ENCODE measurements at regions not wholly inside any gene's neighbourhood (a gene's known extent, or its start where the extent isn't known, plus 50 kb on each side); places are given as distances from the start of the nearest gene placed in this dataset.

DNA sequence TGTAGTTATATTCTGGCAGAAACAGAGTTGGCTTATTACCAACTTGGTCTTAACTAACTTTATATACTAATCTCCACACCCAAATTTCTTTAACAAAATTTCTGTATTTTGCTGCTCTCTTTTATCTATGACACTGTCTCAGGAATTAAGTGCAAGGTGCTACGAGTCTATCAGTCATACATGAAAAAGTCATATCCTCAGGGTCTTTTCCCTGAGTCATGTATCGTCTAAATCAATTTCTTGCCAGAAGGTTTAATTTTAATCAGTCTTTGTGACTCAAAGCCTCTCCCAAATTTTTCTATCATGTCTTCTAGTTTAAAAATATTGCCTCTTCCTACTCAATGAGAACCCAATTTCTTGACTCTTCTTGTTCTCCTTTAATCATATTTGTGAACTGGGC lies 1803.6 kb upstream of the PCDH7 start:
- Histone ChIP-seq H3K4me1 (ENCODE audit: insufficient read depth, low read length) (no peaks in the 10 kb centered on the region), H3K27ac (ENCODE audit: low read length) (no peak overlapping the region), H3K9me3 (ENCODE audit: insufficient read depth, low read depth, low read length) (no peaks in the 10 kb centered on the region), H3K4me3 (ENCODE audit: low read length) (no peak overlapping the region), H3K9ac (ENCODE audit: low read depth, low read length) (no peak overlapping the region), H3K36me3 (ENCODE audit: insufficient read depth, low read depth, low read length) (no peaks in the 10 kb centered on the region), H3K27me3 (ENCODE audit: insufficient read depth, low read length) (no peaks in the 10 kb centered on the region)

DNA sequence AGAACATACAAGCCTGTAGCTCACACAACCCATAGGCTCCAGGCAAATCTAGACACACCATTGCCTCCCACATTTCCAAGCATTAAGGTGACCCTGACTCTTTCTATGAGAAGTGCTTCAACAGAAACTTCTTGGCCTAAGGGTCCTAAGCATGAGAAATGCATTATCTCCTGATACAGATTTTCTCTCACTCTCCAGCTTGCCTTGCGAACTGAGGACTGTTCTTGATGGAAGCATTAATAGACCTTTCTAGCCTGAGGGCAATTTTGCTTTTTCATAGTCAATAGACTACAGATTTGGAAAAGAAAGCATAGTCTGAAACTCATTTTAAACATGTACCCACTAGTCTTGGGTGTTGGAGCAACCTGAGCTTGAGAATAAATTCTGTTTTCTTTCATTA lies 1801.3 kb upstream of the PCDH7 start:
- no peak overlapping the region for H3K9ac ChIP-seq (ENCODE audit: low read depth, low read length)
- no peak overlapping the region for H3K4me3 ChIP-seq (ENCODE audit: low read length)
- no peaks in the 10 kb centered on the region for H3K27me3 ChIP-seq (ENCODE audit: insufficient read depth, low read length)
- H3K9me3 ChIP-seq (ENCODE audit: insufficient read depth, low read depth, low read length) = no peaks in the 10 kb centered on the region
- H3K27ac ChIP-seq (ENCODE audit: low read length) = no peak overlapping the region
- H3K4me1 ChIP-seq (ENCODE audit: insufficient read depth, low read length) = no peaks in the 10 kb centered on the region
- no peaks in the 10 kb centered on the region for H3K36me3 ChIP-seq (ENCODE audit: insufficient read depth, low read depth, low read length)

- no peaks in the 10 kb centered on the region for H3K9me3 ChIP-seq (ENCODE audit: insufficient read depth, low read depth, low read length)
- H3K27me3 ChIP-seq (ENCODE audit: insufficient read depth, low read length) = no peaks in the 10 kb centered on the region
- H3K9ac ChIP-seq (ENCODE audit: low read depth, low read length) = no peak overlapping the region
- no peaks in the 10 kb centered on the region for H3K4me1 ChIP-seq (ENCODE audit: insufficient read depth, low read length)
- H3K36me3 ChIP-seq (ENCODE audit: insufficient read depth, low read depth, low read length) = no peaks in the 10 kb centered on the region
- H3K27ac ChIP-seq (ENCODE audit: low read length) = no peak overlapping the region
- no peak overlapping the region for H3K4me3 ChIP-seq (ENCODE audit: low read length)
Observed at GRCh38 chr4:28921886-28922285, 1798.3 kb upstream of the PCDH7 start.

DNA sequence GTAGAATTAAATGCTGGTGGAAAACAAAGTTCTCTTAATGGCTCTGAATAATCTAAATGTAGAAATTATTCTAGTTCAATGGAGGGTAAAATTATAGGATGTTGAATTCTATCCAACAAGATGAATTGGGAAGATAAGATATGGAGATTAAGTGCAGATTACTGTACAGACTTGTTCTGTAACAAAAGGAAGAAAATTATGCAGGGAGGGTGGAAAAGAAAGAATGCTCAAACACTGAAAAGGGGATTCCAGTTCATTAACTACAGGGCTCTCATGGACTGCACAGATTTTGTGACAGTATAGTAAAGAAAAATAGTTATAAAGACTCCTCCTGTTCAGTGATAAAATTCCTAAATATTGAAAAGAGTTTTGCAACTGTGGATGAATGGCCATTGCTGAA lies 1794.0 kb upstream of the PCDH7 start:
- Histone ChIP-seq H3K27ac (ENCODE audit: low read length) (no peak overlapping the region), H3K4me3 (ENCODE audit: low read length) (no peak overlapping the region), H3K4me1 (ENCODE audit: insufficient read depth, low read length) (no peaks in the 10 kb centered on the region), H3K9ac (ENCODE audit: low read depth, low read length) (no peak overlapping the region), H3K27me3 (ENCODE audit: insufficient read depth, low read length) (no peaks in the 10 kb centered on the region), H3K36me3 (ENCODE audit: insufficient read depth, low read depth, low read length) (no peaks in the 10 kb centered on the region), H3K9me3 (ENCODE audit: insufficient read depth, low read depth, low read length) (no peaks in the 10 kb centered on the region)

GRCh38 chr4:28942631-28943030 lies 1777.5 kb upstream of the PCDH7 start:
- Histone ChIP-seq H3K4me1 (ENCODE audit: insufficient read depth, low read length) (no peaks in the 10 kb centered on the region), H3K27ac (ENCODE audit: low read length) (no peak overlapping the region), H3K36me3 (ENCODE audit: insufficient read depth, low read depth, low read length) (no peaks in the 10 kb centered on the region), H3K9ac (ENCODE audit: low read depth, low read length) (no peak overlapping the region), H3K27me3 (ENCODE audit: insufficient read depth, low read length) (no peaks in the 10 kb centered on the region), H3K9me3 (ENCODE audit: insufficient read depth, low read depth, low read length) (no peaks in the 10 kb centered on the region), H3K4me3 (ENCODE audit: low read length) (no peak overlapping the region)

- no peaks in the 10 kb centered on the region for H3K4me1 ChIP-seq (ENCODE audit: insufficient read depth, low read length)
- no peaks in the 10 kb centered on the region for H3K9me3 ChIP-seq (ENCODE audit: insufficient read depth, low read depth, low read length)
- H3K27me3 ChIP-seq (ENCODE audit: insufficient read depth, low read length) = no peaks in the 10 kb centered on the region
- H3K4me3 ChIP-seq (ENCODE audit: low read length) = no peak overlapping the region
- no peak overlapping the region for H3K27ac ChIP-seq (ENCODE audit: low read length)
- H3K36me3 ChIP-seq (ENCODE audit: insufficient read depth, low read depth, low read length) = no peaks in the 10 kb centered on the region
- no peak overlapping the region for H3K9ac ChIP-seq (ENCODE audit: low read depth, low read length)
Observed at GRCh38 chr4:28947374-28947773, 1772.8 kb upstream of the PCDH7 start.

GRCh38 chr4:28948501-28948900 lies 1771.7 kb upstream of the PCDH7 start:
- Histone ChIP-seq H3K4me1 (ENCODE audit: insufficient read depth, low read length) (no peaks in the 10 kb centered on the region), H3K36me3 (ENCODE audit: insufficient read depth, low read depth, low read length) (no peaks in the 10 kb centered on the region), H3K27me3 (ENCODE audit: insufficient read depth, low read length) (no peaks in the 10 kb centered on the region), H3K9me3 (ENCODE audit: insufficient read depth, low read depth, low read length) (no peaks in the 10 kb centered on the region), H3K4me3 (ENCODE audit: low read length) (no peak overlapping the region), H3K27ac (ENCODE audit: low read length) (no peak overlapping the region), H3K9ac (ENCODE audit: low read depth, low read length) (no peak overlapping the region)

DNA sequence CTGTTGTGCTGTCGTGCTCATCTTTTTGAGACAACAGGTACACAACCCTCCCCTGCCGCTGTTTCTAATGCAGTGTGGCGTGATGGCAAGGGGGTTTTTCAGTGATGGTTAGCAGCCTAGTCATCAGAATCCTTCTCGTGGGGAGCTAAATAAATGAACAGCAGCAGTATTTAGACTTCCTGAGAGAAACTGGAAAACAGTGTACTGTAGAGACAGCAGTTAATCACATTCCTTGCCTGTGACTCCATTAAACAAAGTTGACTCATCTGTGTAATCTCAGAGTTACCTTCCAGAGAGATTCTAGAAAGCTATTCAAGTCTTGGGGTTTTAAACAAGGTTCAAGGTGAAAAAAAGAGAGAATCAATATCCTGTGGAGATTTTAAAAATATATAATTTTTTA lies 1753.2 kb upstream of the PCDH7 start:
- Histone ChIP-seq H3K4me3 (ENCODE audit: low read length) (no peak overlapping the region), H3K27me3 (ENCODE audit: insufficient read depth, low read length) (no peaks in the 10 kb centered on the region), H3K9ac (ENCODE audit: low read depth, low read length) (no peak overlapping the region), H3K9me3 (ENCODE audit: insufficient read depth, low read depth, low read length) (no peaks in the 10 kb centered on the region), H3K36me3 (ENCODE audit: insufficient read depth, low read depth, low read length) (no peaks in the 10 kb centered on the region), H3K4me1 (ENCODE audit: insufficient read depth, low read length) (no peaks in the 10 kb centered on the region), H3K27ac (ENCODE audit: low read length) (no peak overlapping the region)

DNA sequence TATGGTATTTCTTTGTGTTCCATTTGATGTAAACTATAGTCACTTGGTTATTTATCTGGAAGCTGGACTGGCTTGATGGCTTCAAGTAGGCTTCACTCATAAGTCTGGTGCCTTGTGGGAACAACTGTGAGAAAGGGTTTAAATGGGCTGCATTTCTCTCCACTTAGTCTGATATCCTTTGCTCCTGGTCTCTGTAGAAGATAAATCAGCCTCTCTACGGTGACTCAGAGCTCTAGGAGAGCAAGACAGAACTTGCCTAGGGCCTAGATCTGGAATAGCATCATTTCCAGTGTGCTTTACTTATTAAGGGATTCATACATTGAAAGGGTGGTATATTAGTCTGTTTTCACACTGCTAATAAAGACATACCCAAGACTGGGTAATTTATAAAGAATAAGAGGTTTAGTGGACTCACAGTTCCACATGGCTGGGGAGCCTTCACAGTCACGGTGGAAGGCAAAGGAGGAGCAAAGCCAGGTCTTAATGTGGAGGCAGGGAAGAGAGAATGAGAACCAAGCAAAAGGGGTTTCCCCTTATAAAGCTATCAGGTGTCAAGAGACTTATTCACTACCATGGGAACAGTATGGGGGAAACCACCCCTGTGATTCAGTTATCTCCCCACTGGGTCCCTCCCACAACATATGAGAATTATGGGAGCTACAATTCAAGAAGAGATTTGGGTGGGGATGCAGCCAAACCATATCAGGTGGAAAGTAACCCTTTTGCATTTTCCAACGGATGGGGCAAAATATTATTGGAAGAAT lies 1746.4 kb upstream of the PCDH7 start:
- H3K27me3 ChIP-seq (ENCODE audit: insufficient read depth, low read length) = no peaks in the 10 kb centered on the region
- no peak overlapping the region for H3K4me3 ChIP-seq (ENCODE audit: low read length)

GRCh38 chr4:28976369-28976768 lies 1743.8 kb upstream of the PCDH7 start:
- Histone ChIP-seq H3K27me3 (ENCODE audit: insufficient read depth, low read length) (no peaks in the 10 kb centered on the region), H3K9ac (ENCODE audit: low read depth, low read length) (no peak overlapping the region)

More for the DNA sequence above, 1746.4 kb upstream of the PCDH7 start:
- H3K36me3 ChIP-seq (ENCODE audit: insufficient read depth, low read depth, low read length) = no peaks in the 10 kb centered on the region
- no peaks in the 10 kb centered on the region for H3K4me1 ChIP-seq (ENCODE audit: insufficient read depth, low read length)
- no peak overlapping the region for H3K27ac ChIP-seq (ENCODE audit: low read length)
- no peaks in the 10 kb centered on the region for H3K9me3 ChIP-seq (ENCODE audit: insufficient read depth, low read depth, low read length)
- H3K9ac ChIP-seq (ENCODE audit: low read depth, low read length) = no peak overlapping the region

DNA sequence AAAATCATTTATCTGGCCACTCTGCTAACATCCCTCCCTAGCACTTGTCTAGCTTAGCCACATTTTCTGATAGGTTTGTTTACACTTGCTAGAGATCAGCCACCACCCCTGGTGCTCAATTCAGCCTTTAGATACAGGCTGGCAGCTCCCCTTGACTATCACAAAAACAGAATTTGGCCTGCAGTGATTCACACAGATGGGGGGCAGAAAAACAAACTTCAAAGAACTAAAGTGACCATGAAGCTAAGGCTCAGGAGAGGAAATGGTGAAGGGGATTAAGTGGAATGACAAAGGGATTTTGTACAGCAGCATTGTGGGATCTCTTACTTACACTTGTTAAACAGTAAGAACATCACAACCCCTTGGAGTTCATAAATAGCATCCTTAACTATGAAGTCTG lies 1718.0 kb upstream of the PCDH7 start:
- Histone ChIP-seq H3K9me3 (ENCODE audit: insufficient read depth, low read depth, low read length) (no peaks in the 10 kb centered on the region), H3K27ac (ENCODE audit: low read length) (no peak overlapping the region)

More at GRCh38 chr4:28976369-28976768, 1743.8 kb upstream of the PCDH7 start:
- no peaks in the 10 kb centered on the region for H3K36me3 ChIP-seq (ENCODE audit: insufficient read depth, low read depth, low read length)
- H3K27ac ChIP-seq (ENCODE audit: low read length) = no peak overlapping the region
- no peak overlapping the region for H3K4me3 ChIP-seq (ENCODE audit: low read length)
- H3K9me3 ChIP-seq (ENCODE audit: insufficient read depth, low read depth, low read length) = no peaks in the 10 kb centered on the region
- H3K4me1 ChIP-seq (ENCODE audit: insufficient read depth, low read length) = no peaks in the 10 kb centered on the region

GRCh38 chr4:29005838-29006237 lies 1714.3 kb upstream of the PCDH7 start:
- no peak overlapping the region for H3K9ac ChIP-seq (ENCODE audit: low read depth, low read length)
- no peaks in the 10 kb centered on the region for H3K36me3 ChIP-seq (ENCODE audit: insufficient read depth, low read depth, low read length)
- H3K4me3 ChIP-seq (ENCODE audit: low read length) = no peak overlapping the region
- no peaks in the 10 kb centered on the region for H3K9me3 ChIP-seq (ENCODE audit: insufficient read depth, low read depth, low read length)
- H3K27ac ChIP-seq (ENCODE audit: low read length) = no peak overlapping the region
- H3K27me3 ChIP-seq (ENCODE audit: insufficient read depth, low read length) = peaks cover 19% of the 10 kb centered on the region
- peaks cover 21% of the 10 kb centered on the region for H3K4me1 ChIP-seq (ENCODE audit: insufficient read depth, low read length)

More for the DNA sequence above, 1718.0 kb upstream of the PCDH7 start:
- H3K4me1 ChIP-seq (ENCODE audit: insufficient read depth, low read length) = peaks cover 12% of the 10 kb centered on the region; the same call in 1 of the 2 replicates
- no peak overlapping the region for H3K9ac ChIP-seq (ENCODE audit: low read depth, low read length)
- H3K4me3 ChIP-seq (ENCODE audit: low read length) = peak overlapping the region; percentile 27; the same call in 1 of the 2 replicates
- no peaks in the 10 kb centered on the region for H3K36me3 ChIP-seq (ENCODE audit: insufficient read depth, low read depth, low read length)
- peaks cover 27% of the 10 kb centered on the region for H3K27me3 ChIP-seq (ENCODE audit: insufficient read depth, low read length)

All from iPS-20b (cell line).